ENCODE measurements at regions not wholly inside any gene's neighbourhood (a gene's known extent, or its start where the extent isn't known, plus 50 kb on each side); places are given as distances from the start of the nearest gene placed in this dataset.

DNA sequence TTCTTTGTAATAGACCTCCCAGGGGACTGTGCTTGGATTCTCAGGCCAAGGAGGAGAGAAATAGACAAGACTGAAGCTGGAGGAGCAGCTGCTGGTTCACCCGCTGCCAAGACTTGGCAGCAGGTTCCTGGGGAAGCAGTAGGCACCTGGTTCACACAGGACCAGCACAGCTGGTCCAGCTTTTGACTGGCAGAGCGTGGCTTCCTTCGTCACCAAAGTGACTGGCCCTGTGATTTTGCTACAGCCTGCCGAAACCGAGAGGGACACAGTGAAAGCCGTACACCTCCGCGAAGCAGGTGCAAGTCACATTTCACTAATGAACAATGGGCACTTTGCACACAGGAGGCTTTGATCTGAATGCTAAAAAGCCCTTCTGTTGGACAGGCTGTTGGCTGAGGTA lies 199.0 kb downstream of the RNF144B start:
- TF ChIP-seq, protein P1, sequence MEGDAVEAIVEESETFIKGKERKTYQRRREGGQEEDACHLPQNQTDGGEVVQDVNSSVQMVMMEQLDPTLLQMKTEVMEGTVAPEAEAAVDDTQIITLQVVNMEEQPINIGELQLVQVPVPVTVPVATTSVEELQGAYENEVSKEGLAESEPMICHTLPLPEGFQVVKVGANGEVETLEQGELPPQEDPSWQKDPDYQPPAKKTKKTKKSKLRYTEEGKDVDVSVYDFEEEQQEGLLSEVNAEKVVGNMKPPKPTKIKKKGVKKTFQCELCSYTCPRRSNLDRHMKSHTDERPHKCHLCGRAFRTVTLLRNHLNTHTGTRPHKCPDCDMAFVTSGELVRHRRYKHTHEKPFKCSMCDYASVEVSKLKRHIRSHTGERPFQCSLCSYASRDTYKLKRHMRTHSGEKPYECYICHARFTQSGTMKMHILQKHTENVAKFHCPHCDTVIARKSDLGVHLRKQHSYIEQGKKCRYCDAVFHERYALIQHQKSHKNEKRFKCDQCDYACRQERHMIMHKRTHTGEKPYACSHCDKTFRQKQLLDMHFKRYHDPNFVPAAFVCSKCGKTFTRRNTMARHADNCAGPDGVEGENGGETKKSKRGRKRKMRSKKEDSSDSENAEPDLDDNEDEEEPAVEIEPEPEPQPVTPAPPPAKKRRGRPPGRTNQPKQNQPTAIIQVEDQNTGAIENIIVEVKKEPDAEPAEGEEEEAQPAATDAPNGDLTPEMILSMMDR (IDR thresholded peaks at IDR 0.05; ENCODE audit: borderline replicate concordance, extremely low read depth, low read length, poor library complexity, severe bottlenecking), result no peak
- no peak for TF ChIP-seq EZH2 (IDR thresholded peaks at IDR 0.05; ENCODE audit: borderline replicate concordance, low read depth, low read length, severe bottlenecking)
